ENCODE measurements at regions not wholly inside any gene's neighbourhood (a gene's known extent, or its start where the extent isn't known, plus 50 kb on each side); places are given as distances from the start of the nearest gene placed in this dataset.

DNA sequence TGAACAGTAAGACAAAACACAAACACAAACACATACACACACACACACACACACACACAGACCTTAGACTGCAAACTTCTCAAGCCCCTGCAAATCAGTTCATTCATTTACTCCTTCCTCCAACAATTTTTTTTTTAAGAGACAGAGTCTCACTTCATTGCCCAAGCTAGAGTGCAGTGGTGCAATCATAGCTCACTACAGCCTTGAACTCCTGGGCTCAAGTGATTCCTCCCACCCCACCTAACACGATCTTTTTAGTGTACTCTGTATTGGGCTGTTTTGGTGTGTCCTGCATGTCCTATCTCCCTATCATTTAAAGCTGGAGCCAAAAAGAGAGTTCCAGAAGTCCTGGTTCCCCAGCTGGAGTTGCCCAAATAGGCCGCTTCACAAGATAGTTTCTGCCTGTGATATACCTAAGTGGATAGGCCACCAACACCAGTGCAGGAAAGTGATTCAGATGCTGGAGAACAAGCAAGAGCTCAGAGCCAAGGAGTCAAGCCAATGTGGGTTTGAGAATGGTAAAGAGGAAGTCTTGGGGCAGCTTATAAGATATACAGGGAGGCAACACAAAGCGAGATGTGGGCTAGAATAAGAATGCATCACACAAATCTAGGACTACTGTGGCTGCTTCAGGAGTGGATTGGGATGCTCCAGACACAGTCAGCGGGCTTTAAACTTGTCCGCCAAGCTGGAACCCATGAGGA is 85.4 kb upstream of the RAPGEF2 start:
- Histone ChIP-seq H3K27me3 (replicated peaks; ENCODE audit: control insufficient read depth, insufficient read depth, low read length) (no peaks in the 10 kb centered on the region), H3K9me3 (no peaks in the 10 kb centered on the region), H3K4me1 (no peaks in the 10 kb centered on the region), H3K4me3 (ENCODE audit: low read depth, low read length) (no peak overlapping the region), H3K36me3 (ENCODE audit: control insufficient read depth, insufficient read depth, low read length) (no peaks in the 10 kb centered on the region)
- Mint-ChIP-seq H3K27me3 (ENCODE audit: insufficient read depth, unreplicated experiment) (no peaks in the 10 kb centered on the region), H3K27ac (ENCODE audit: unreplicated experiment) (no peak overlapping the region), H3K4me1 (ENCODE audit: low read depth, unreplicated experiment) (no peaks in the 10 kb centered on the region), H3K9me3 (ENCODE audit: unreplicated experiment) (no peaks in the 10 kb centered on the region), H3K36me3 (ENCODE audit: insufficient read depth, unreplicated experiment) (no peaks in the 10 kb centered on the region), H3K4me3 (ENCODE audit: unreplicated experiment) (no peak overlapping the region)
- no peak for DNase-seq
- TF ChIP-seq, protein P1, sequence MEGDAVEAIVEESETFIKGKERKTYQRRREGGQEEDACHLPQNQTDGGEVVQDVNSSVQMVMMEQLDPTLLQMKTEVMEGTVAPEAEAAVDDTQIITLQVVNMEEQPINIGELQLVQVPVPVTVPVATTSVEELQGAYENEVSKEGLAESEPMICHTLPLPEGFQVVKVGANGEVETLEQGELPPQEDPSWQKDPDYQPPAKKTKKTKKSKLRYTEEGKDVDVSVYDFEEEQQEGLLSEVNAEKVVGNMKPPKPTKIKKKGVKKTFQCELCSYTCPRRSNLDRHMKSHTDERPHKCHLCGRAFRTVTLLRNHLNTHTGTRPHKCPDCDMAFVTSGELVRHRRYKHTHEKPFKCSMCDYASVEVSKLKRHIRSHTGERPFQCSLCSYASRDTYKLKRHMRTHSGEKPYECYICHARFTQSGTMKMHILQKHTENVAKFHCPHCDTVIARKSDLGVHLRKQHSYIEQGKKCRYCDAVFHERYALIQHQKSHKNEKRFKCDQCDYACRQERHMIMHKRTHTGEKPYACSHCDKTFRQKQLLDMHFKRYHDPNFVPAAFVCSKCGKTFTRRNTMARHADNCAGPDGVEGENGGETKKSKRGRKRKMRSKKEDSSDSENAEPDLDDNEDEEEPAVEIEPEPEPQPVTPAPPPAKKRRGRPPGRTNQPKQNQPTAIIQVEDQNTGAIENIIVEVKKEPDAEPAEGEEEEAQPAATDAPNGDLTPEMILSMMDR (IDR thresholded peaks at IDR 0.05; ENCODE audit: insufficient read depth in 1 of 2, low read depth in 1 of 2, low read length in 1 of 2, severe bottlenecking in 1 of 2, unreplicated experiment in 1 of 2): no peak
- BruUV-seq (replicated peaks): no TSS peak
- ChIA-PET POLR2A (no interaction called here), CTCF (interaction anchor here (0.7 kb wide), 1 partner anchor 238 kb away, joined by 3 read pairs; no protein-coding TSS in a partner anchor)
- intact Hi-C loops (cut with micrococcal nuclease; ENCODE audit: unreplicated experiment): loop anchor here (5.0 kb wide), 1 partner anchor 290 kb away; no protein-coding TSS in a partner anchor

DNA sequence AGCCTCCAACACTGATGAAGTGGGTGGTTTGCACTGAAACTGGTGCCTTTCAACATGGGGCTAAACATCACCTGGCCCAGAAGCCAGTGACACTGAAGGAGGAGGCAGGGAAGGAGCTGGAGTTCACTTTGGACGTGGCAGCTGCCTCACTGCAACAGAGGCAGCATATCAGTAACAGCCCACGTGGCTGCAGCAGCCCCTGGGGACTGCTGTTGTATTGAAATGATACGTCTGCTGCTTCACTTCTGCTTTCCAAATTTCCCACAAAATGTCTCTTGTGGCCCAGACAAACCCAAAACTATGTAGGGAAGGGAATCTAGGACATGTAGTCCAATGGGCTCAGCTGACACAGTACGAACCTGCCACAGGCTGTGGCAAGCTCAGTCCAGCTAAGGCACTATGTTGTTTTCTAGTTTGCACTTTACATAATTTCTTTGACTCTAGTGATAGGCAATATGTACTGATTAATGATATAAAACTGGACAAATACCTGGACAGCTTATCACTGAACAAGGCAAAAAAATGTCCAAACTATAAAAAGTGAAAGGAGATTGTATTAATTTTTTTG is 84.7 kb upstream of the RAPGEF2 start:
- TF ChIP-seq, protein P1 (IDR thresholded peaks at IDR 0.05; ENCODE audit: insufficient read depth in 1 of 2, low read depth in 1 of 2, low read length in 1 of 2, severe bottlenecking in 1 of 2, unreplicated experiment in 1 of 2): no peak
- DNase-seq: no peak
- intact Hi-C loops (cut with micrococcal nuclease; ENCODE audit: unreplicated experiment): loop anchor here (5.0 kb wide), 1 partner anchor 291 kb away; no protein-coding TSS in a partner anchor
- Mint-ChIP-seq H3K4me3 (ENCODE audit: unreplicated experiment) (no peak overlapping the region), H3K36me3 (ENCODE audit: insufficient read depth, unreplicated experiment) (no peaks in the 10 kb centered on the region), H3K27me3 (ENCODE audit: insufficient read depth, unreplicated experiment) (no peaks in the 10 kb centered on the region), H3K9me3 (ENCODE audit: unreplicated experiment) (no peaks in the 10 kb centered on the region), H3K4me1 (ENCODE audit: low read depth, unreplicated experiment) (no peaks in the 10 kb centered on the region), H3K27ac (ENCODE audit: unreplicated experiment) (no peak overlapping the region)
- Histone ChIP-seq H3K4me3 (ENCODE audit: low read depth, low read length) (no peak overlapping the region), H3K36me3 (ENCODE audit: control insufficient read depth, insufficient read depth, low read length) (no peaks in the 10 kb centered on the region), H3K4me1 (no peaks in the 10 kb centered on the region), H3K27me3 (replicated peaks; ENCODE audit: control insufficient read depth, insufficient read depth, low read length) (no peaks in the 10 kb centered on the region), H3K9me3 (no peaks in the 10 kb centered on the region)
- POLR2A ChIA-PET: no interaction called here
- no TSS peak for BruUV-seq (replicated peaks)
- CTCF ChIA-PET: no interaction called here

DNA sequence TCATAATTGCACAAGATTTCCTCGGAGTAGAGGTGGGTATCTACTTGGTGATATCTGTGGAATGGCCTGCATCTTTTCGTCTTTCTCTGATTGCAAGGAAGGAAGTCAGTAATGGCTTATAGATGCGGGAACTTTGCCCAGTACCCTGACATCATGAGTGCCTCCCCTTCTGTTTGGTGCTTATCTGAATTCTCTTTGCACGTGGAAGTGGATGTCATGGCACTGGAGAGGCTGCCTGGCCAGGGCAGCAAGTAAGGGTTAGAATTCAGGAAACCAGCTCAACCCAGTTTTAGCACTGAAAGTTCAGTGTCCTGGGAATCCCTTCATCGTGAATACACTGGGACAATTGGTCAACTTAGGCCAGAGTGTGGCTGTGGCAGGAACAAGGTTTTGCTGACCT is 83.5 kb upstream of the RAPGEF2 start:
- DNase-seq: no peak
- CTCF ChIA-PET: no interaction called here
- H3K27me3 Mint-ChIP-seq (ENCODE audit: insufficient read depth, unreplicated experiment): no peaks in the 10 kb centered on the region

More for the DNA sequence above, 83.5 kb upstream of the RAPGEF2 start:
- POLR2A ChIA-PET: no interaction called here
- BruUV-seq (replicated peaks): no TSS peak
- intact Hi-C loops (cut with micrococcal nuclease; ENCODE audit: unreplicated experiment): loop anchor here (5.0 kb wide), 1 partner anchor 292 kb away; no protein-coding TSS in a partner anchor
- no peak overlapping the region for H3K4me3 ChIP-seq (ENCODE audit: low read depth, low read length)
- no peaks in the 10 kb centered on the region for H3K4me1 Mint-ChIP-seq (ENCODE audit: low read depth, unreplicated experiment)
- H3K9me3 Mint-ChIP-seq (ENCODE audit: unreplicated experiment): no peaks in the 10 kb centered on the region
- no peaks in the 10 kb centered on the region for H3K9me3 ChIP-seq
- no peaks in the 10 kb centered on the region for H3K36me3 ChIP-seq (ENCODE audit: control insufficient read depth, insufficient read depth, low read length)
- no peak overlapping the region for H3K27ac Mint-ChIP-seq (ENCODE audit: unreplicated experiment)
- no peaks in the 10 kb centered on the region for H3K36me3 Mint-ChIP-seq (ENCODE audit: insufficient read depth, unreplicated experiment)
- no peak overlapping the region for H3K4me3 Mint-ChIP-seq (ENCODE audit: unreplicated experiment)
- no peaks in the 10 kb centered on the region for H3K27me3 ChIP-seq (replicated peaks; ENCODE audit: control insufficient read depth, insufficient read depth, low read length)
- TF ChIP-seq, protein P1 (IDR thresholded peaks at IDR 0.05; ENCODE audit: insufficient read depth in 1 of 2, low read depth in 1 of 2, low read length in 1 of 2, severe bottlenecking in 1 of 2, unreplicated experiment in 1 of 2): no peak
- no peaks in the 10 kb centered on the region for H3K4me1 ChIP-seq

Data from Caco-2 (cell line).